IMR-90 (cell line): ENCODE measurements at regions not wholly inside any gene's neighbourhood (a gene's known extent, or its start where the extent isn't known, plus 50 kb on each side); places are given as distances from the start of the nearest gene placed in this dataset.

Source experiments
- ATAC-seq: fragments of 200-7000 bp; cut with Tn5 transposase; 2 replicates; pipeline ENCODE4 v1.9.1; 2020; ENCODE audit warnings: low read depth, mild to moderate bottlenecking, moderate library complexity
- BruUV-seq: library from RNA; stranded (reverse); fragments of 400-500 nt; replicated peaks from 2 replicates; lab custom pipeline; 2021; lab: Mats Ljungman, UMichigan
- CTCF ChIA-PET: fragments of 300-600 bp; formaldehyde crosslinking; extraction: SDS; loops from one replicate; lab custom pipeline; 2021; ENCODE audit warnings: antibody characterized with exemption; lab: Yijun Ruan, JAX
- POLR2A ChIA-PET: fragments of 300-600 bp; sonication (Branson Sonifier 250); formaldehyde crosslinking; loops from one replicate; lab custom pipeline; 2022; ENCODE audit warnings: antibody characterized with exemption; ENCODE audit not compliant: unreplicated experiment; lab: Charles Lee
- DNase-seq: peaks from one replicate; pipeline ENCODE4 v3.0.0; 2013
- H2AFZ ChIP-seq: replicated peaks from 2 replicates; pipeline ENCODE3; 2013; ENCODE audit warnings: low read length, mild to moderate bottlenecking; ENCODE audit not compliant: poor library complexity
- H2AK5ac ChIP-seq: 2 replicates; pipeline ENCODE4 v1.6.1; 2013; ENCODE audit warnings: low read depth, low read length, inconsistent platforms
- H2AK9ac ChIP-seq: replicated peaks from 2 replicates; pipeline ENCODE3; 2013; ENCODE audit warnings: mild to moderate bottlenecking, low read depth, low read length, moderate library complexity; ENCODE audit not compliant: poor library complexity
- H2BK120ac ChIP-seq: 2 replicates; pipeline ENCODE4 v1.6.1; 2013; ENCODE audit warnings: low read depth, low read length, inconsistent platforms
- H2BK15ac ChIP-seq: 3 replicates; pipeline ENCODE4 v1.6.1; 2013; ENCODE audit warnings: low read depth, low read length, inconsistent platforms
- H2BK20ac ChIP-seq: 2 replicates; pipeline ENCODE4 v1.6.1; 2013; ENCODE audit warnings: low read depth, mild to moderate bottlenecking, inconsistent platforms, low read length, moderate library complexity
- H2BK5ac ChIP-seq: 2 replicates; pipeline ENCODE4 v1.6.1; 2013; ENCODE audit warnings: mild to moderate bottlenecking, low read depth, low read length, inconsistent platforms; ENCODE audit not compliant: poor library complexity, severe bottlenecking
- H3K14ac ChIP-seq: replicated peaks from 2 replicates; pipeline ENCODE4 v1.6.1; 2013; ENCODE audit warnings: low read depth, low read length, inconsistent platforms
- H3K18ac ChIP-seq: 2 replicates; pipeline ENCODE4 v1.6.1; 2013; ENCODE audit warnings: low read depth, low read length, control low read depth
- H3K23ac ChIP-seq: 2 replicates; pipeline ENCODE4 v1.6.1; 2013; ENCODE audit warnings: low read depth, low read length, inconsistent platforms
- H3K27ac ChIP-seq: 2 replicates; pipeline ENCODE4 v1.5.1; 2013; ENCODE audit warnings: mild to moderate bottlenecking, control low read depth, low read length; ENCODE audit not compliant: insufficient read depth
- H3K27me3 ChIP-seq: 2 replicates; pipeline ENCODE4 v1.6.1; 2013; ENCODE audit warnings: low read length; ENCODE audit not compliant: control insufficient read depth, insufficient read depth
- H3K36me3 ChIP-seq: 2 replicates; pipeline ENCODE4 v1.6.1; 2013; ENCODE audit warnings: low read length, mixed read lengths; ENCODE audit not compliant: control insufficient read depth, insufficient read depth
- H3K4ac ChIP-seq: 2 replicates; pipeline ENCODE4 v1.6.1; 2013; ENCODE audit warnings: low read depth, low read length, inconsistent platforms
- H3K4me1 ChIP-seq: 2 replicates; pipeline ENCODE4 v1.6.1; 2013; ENCODE audit warnings: low read length, mixed read lengths; ENCODE audit not compliant: control insufficient read depth, insufficient read depth
- H3K4me2 ChIP-seq: 2 replicates; pipeline ENCODE4 v1.6.1; 2013; ENCODE audit warnings: low read depth, mild to moderate bottlenecking, control low read depth, low read length, moderate library complexity
- H3K4me3 ChIP-seq: 2 replicates; pipeline ENCODE4 v1.5.1; 2013; ENCODE audit warnings: low read depth, mild to moderate bottlenecking, control low read depth, low read length, moderate library complexity; ENCODE audit not compliant: insufficient read depth
- H3K56ac ChIP-seq: 2 replicates; pipeline ENCODE4 v1.6.1; 2013; ENCODE audit warnings: low read length, inconsistent platforms; ENCODE audit not compliant: insufficient read depth; ENCODE audit errors: extremely low read depth
- H3K79me1 ChIP-seq, 2 experiments: 2 replicates each; pipeline ENCODE4 v1.6.1; 2013; ENCODE audit warnings: low read length in 2 of 2, inconsistent platforms in 1 of 2, low read depth in 1 of 2
- H3K9ac ChIP-seq: 2 replicates; pipeline ENCODE4 v1.6.1; 2013; ENCODE audit warnings: low read depth, low read length, control low read depth
- H3K9me1 ChIP-seq: 2 replicates; pipeline ENCODE4 v1.6.1; 2013; ENCODE audit warnings: low read length, inconsistent platforms; ENCODE audit not compliant: insufficient read depth
- H3K9me3 ChIP-seq: 2 replicates; pipeline ENCODE4 v1.6.1; 2013; ENCODE audit warnings: low read length; ENCODE audit not compliant: control insufficient read depth, insufficient read depth
- H4K20me1 ChIP-seq: 2 replicates; pipeline ENCODE4 v1.6.1; 2013; ENCODE audit warnings: low read length, inconsistent platforms; ENCODE audit not compliant: insufficient read depth
- H4K5ac ChIP-seq: 2 replicates; pipeline ENCODE4 v1.6.1; 2013; ENCODE audit warnings: mild to moderate bottlenecking, low read depth, low read length, control low read depth
- H4K8ac ChIP-seq, 2 experiments: 2 replicates each; pipeline ENCODE4 v1.6.1; 2013; ENCODE audit warnings: low read depth in 2 of 2, low read length in 2 of 2, control low read depth in 1 of 2, inconsistent platforms in 1 of 2
- H4K91ac ChIP-seq: 2 replicates; pipeline ENCODE4 v1.6.1; 2013; ENCODE audit warnings: low read depth, low read length, inconsistent platforms; ENCODE audit not compliant: insufficient read depth
- CEBPB ChIP-seq: IDR thresholded peaks from 2 replicates; pipeline ENCODE4 v1.6.1; 2012; ENCODE audit warnings: low read depth, low read length, improper control_type of control experiment
- CHD1 ChIP-seq: IDR thresholded peaks from 2 replicates; pipeline ENCODE4 v1.6.1; 2012; ENCODE audit warnings: low read depth, low read length, improper control_type of control experiment
- FOS ChIP-seq: fragments of 150-350 bp; IDR thresholded peaks from 2 replicates; pipeline ENCODE4 v1.6.1; 2016; ENCODE audit warnings: low read depth, low read length
- MAFK ChIP-seq: IDR thresholded peaks from 2 replicates; pipeline ENCODE4 v1.6.1; 2012; ENCODE audit warnings: low read depth, low read length, improper control_type of control experiment
- NFE2L2 ChIP-seq: fragments of 150-350 bp; IDR thresholded peaks from 2 replicates; pipeline ENCODE4 v1.6.1; 2016; ENCODE audit warnings: low read depth, mild to moderate bottlenecking, low read length
- POLR2A ChIP-seq: IDR thresholded peaks from 2 replicates; pipeline ENCODE4 v1.6.1; 2012; ENCODE audit warnings: mild to moderate bottlenecking, low read depth, low read length
- RAD21 ChIP-seq: IDR thresholded peaks from 2 replicates; pipeline ENCODE4 v1.6.1; 2012; ENCODE audit warnings: low read length, improper control_type of control experiment
- RCOR1 ChIP-seq: IDR thresholded peaks from 2 replicates; pipeline ENCODE4 v1.6.1; 2012; ENCODE audit warnings: mild to moderate bottlenecking, low read length, improper control_type of control experiment; ENCODE audit not compliant: insufficient replicate concordance
- RFX5 ChIP-seq: IDR thresholded peaks from 2 replicates; pipeline ENCODE4 v1.8.0; 2012; ENCODE audit warnings: low read depth, mild to moderate bottlenecking, low read length, moderate library complexity
- SMC3 ChIP-seq: fragments of 150-350 bp; IDR thresholded peaks from 2 replicates; pipeline ENCODE4 v1.6.1; 2016; ENCODE audit warnings: low read depth, mild to moderate bottlenecking, antibody characterized with exemption, low read length, moderate library complexity
- WGBS, 2 experiments: methylation state at CpG; one replicate each; pipeline versions ENCODE4 v1.1.5 to v1.1.7; 2013; ENCODE audit warnings: missing lambda C conversion rate in 2 of 2; ENCODE audit not compliant: insufficient read length in 1 of 2; ENCODE audit errors: extremely low coverage in 2 of 2; 5-methylcytosine and 5-hydroxymethylcytosine counted together
- dilution Hi-C: fragments of 300-500 bp; cut with HindIII; formaldehyde crosslinking; loops from one replicate; pipeline ENCODE4 v1.14.3; 2018; ENCODE audit warnings: low sequenced_read_pairs; ENCODE audit not compliant: unreplicated experiment
- in situ Hi-C: fragments of 300-500 bp; cut with MboI; formaldehyde crosslinking; loops from 3 replicates; pipeline ENCODE4 v1.14.3; 2019; ENCODE audit warnings: low sequenced_read_pairs, inconsistent platforms, mixed read lengths
- intact Hi-C: fragments of 100-400 bp; cut with micrococcal nuclease; formaldehyde crosslinking; loops from 2 replicates; pipeline ENCODE4 v1.10.0; 2022

DNA sequence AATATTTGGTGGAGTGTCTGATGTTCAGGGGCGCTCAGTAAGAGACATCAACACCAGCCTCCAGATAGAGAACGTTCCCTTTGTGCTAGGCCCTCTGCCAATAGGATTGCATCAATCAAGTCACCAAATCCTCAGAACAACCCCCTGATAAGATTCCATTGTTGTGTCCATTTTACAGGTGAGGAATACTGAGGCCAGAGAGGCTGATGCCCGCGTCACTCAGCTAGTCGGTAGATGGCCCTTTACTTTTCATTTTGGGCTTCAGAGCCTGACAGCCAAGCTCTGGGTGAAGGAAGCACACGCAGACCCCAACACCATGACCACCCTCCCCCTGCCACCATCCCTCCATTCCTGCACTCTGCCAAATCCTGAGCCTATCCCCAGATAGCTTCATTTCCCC lies 406.2 kb downstream of the PTPRU start:
- H2BK15ac ChIP-seq = no peak overlapping the region
- no peak overlapping the region for H2AK9ac ChIP-seq
- intact Hi-C loops = no loop called here
- H3K9me1 ChIP-seq = peaks cover 10% of the 10 kb centered on the region
- no peaks in the 10 kb centered on the region for H3K79me1 ChIP-seq
- no peak overlapping the region for H3K56ac ChIP-seq
- no peak overlapping the region for H2BK20ac ChIP-seq
- no peak overlapping the region for H2AK5ac ChIP-seq
- H3K23ac ChIP-seq = no peak overlapping the region
- in situ Hi-C loops = no loop called here
- H3K36me3 ChIP-seq = no peaks in the 10 kb centered on the region
- ChIA-PET POLR2A (no interaction called here), CTCF (no interaction called here)
- no peak overlapping the region for H3K9ac ChIP-seq
- H4K5ac ChIP-seq = no peak overlapping the region
- H4K91ac ChIP-seq = no peak overlapping the region
- H3K9me3 ChIP-seq = no peaks in the 10 kb centered on the region
- H2BK120ac ChIP-seq = no peak overlapping the region
- H3K4me3 ChIP-seq = no peak overlapping the region
- 67% methylated on average over 1 of the region's 6 CpGs; no CpG with 5 or more reads in 1 of the 2 experiments for WGBS, 2 experiments
- dilution Hi-C loops = no loop called here
- no TSS peak for BruUV-seq
- H3K27ac ChIP-seq = no peak overlapping the region
- no peak overlapping the region for H2BK5ac ChIP-seq
- no peak overlapping the region for H3K4me2 ChIP-seq
- TF ChIP-seq FOS (no peak), RCOR1 (no peak), RFX5 (no peak), RAD21 (no peak), NFE2L2 (no peak), CHD1 (no peak), CEBPB (no peak), MAFK (no peak), POLR2A (no peak), SMC3 (no peak)
- DNase-seq (no peak), ATAC-seq (no peak)
- H4K8ac ChIP-seq = no peak overlapping the region
- no peaks in the 10 kb centered on the region; the same call in none of the 2 replicates for H3K27me3 ChIP-seq
- H3K14ac ChIP-seq = no peak overlapping the region
- H3K18ac ChIP-seq = no peak overlapping the region
- no peak overlapping the region for H3K4ac ChIP-seq
- H2AFZ ChIP-seq = no peak overlapping the region
- H4K20me1 ChIP-seq = no peaks in the 10 kb centered on the region
- H3K4me1 ChIP-seq = peaks cover 2% of the 10 kb centered on the region; the same call in 1 of the 2 replicates
